Esophagus muscularis mucosa (tissue), 4 donors: ENCODE measurements at regions not wholly inside any gene's neighbourhood (a gene's known extent, or its start where the extent isn't known, plus 50 kb on each side); places are given as distances from the start of the nearest gene placed in this dataset.

Experiments
- EP300 ChIP-seq: sonication (generic); formaldehyde crosslinking; IDR thresholded peaks from one replicate; pipeline ENCODE4 v1.6.1; 2017; ENCODE audit warnings: antibody characterized with exemption
- POLR2A ChIP-seq: fragments of 450-650 bp; IDR thresholded peaks from one replicate; pipeline ENCODE4 v1.6.1; 2017; ENCODE audit warnings: antibody characterized with exemption, moderate library complexity, mild to moderate bottlenecking, low read depth
- POLR2AphosphoS5 ChIP-seq, 2 donors: sonication (generic); formaldehyde crosslinking; IDR thresholded peaks; one replicate each; pipeline ENCODE4 v1.6.1; 2017; ENCODE audit warnings: antibody characterized with exemption in 2 of 2
- TF ChIP-seq, protein P1 (sequence below), 3 experiments: fragments of 200-600 bp in 2 of 3; fragments of 450-650 bp in 1 of 3; sonication (generic) in 2 of 3; IDR thresholded peaks; one replicate each; pipeline ENCODE4 v1.5.1; 2017 to 2019; ENCODE audit warnings: antibody characterized with exemption in 3 of 3, mild to moderate bottlenecking in 2 of 3, moderate library complexity in 1 of 3

DNA sequence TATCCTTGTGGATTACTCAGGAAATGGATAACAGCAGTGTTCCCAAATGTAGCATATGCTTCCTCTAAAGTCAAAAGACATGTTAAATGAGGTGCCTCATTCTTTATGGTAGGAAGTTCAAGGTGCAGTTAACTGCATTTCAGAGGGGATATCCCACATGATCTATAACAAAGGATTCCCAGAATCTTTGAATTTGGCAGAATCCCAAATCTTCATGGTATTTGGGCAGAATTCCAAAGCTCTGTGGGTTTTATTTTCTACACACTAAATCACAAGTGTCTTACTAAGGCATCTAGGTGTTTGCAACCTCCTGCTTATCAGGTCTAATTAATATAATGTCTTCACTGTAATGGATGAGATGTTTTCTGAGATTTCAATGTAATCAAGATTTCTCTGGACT lies 364.3 kb upstream of the MAN1A1 start:
- TF ChIP-seq EP300: no peak
- no peak for TF ChIP-seq POLR2A
- TF ChIP-seq, protein P1, sequence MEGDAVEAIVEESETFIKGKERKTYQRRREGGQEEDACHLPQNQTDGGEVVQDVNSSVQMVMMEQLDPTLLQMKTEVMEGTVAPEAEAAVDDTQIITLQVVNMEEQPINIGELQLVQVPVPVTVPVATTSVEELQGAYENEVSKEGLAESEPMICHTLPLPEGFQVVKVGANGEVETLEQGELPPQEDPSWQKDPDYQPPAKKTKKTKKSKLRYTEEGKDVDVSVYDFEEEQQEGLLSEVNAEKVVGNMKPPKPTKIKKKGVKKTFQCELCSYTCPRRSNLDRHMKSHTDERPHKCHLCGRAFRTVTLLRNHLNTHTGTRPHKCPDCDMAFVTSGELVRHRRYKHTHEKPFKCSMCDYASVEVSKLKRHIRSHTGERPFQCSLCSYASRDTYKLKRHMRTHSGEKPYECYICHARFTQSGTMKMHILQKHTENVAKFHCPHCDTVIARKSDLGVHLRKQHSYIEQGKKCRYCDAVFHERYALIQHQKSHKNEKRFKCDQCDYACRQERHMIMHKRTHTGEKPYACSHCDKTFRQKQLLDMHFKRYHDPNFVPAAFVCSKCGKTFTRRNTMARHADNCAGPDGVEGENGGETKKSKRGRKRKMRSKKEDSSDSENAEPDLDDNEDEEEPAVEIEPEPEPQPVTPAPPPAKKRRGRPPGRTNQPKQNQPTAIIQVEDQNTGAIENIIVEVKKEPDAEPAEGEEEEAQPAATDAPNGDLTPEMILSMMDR (IDR thresholded peaks at IDR 0.05): no peak
- no peak for TF ChIP-seq POLR2AphosphoS5 (IDR thresholded peaks at IDR 0.05)
